HFFc6 (cell line): ENCODE measurements at regions not wholly inside any gene's neighbourhood (a gene's known extent, or its start where the extent isn't known, plus 50 kb on each side); places are given as distances from the start of the nearest gene placed in this dataset.

Experiments used
- DNase-seq: peaks from one replicate; pipeline ENCODE4 v3.0.0-alpha.2; 2018
- H3K27ac Mint-ChIP-seq: 2 replicates; pipeline ENCODE4 v1.8.0; 2020; ENCODE audit warnings: mild to moderate bottlenecking, mixed read lengths
- H3K27me3 Mint-ChIP-seq: 2 replicates; pipeline ENCODE4 v1.8.0; 2021; ENCODE audit warnings: mild to moderate bottlenecking, moderate library complexity, mixed read lengths; ENCODE audit not compliant: insufficient read depth
- H3K36me3 Mint-ChIP-seq: 2 replicates; pipeline ENCODE4 v1.8.0; 2021; ENCODE audit warnings: low read depth, mixed read lengths
- H3K4me1 Mint-ChIP-seq: 2 replicates; pipeline ENCODE4 v1.8.0; 2020; ENCODE audit warnings: low read depth, mixed read lengths
- H3K4me3 Mint-ChIP-seq: 2 replicates; pipeline ENCODE4 v1.8.0; 2020; ENCODE audit warnings: mild to moderate bottlenecking, moderate library complexity, mixed read lengths
- H3K9me3 Mint-ChIP-seq: 2 replicates; pipeline ENCODE4 v1.8.0; 2020; ENCODE audit warnings: mild to moderate bottlenecking, mixed read lengths
- CTCF ChIP-seq: fragments of 200-600 bp; sonication (generic); IDR thresholded peaks from 2 replicates; pipeline ENCODE4 v1.5.0; 2021; ENCODE audit warnings: antibody characterized with exemption, mild to moderate bottlenecking

GRCh38 chr12:124448241-124448954 lies 119.0 kb downstream of the NCOR2 start:
- Mint-ChIP-seq H3K27ac (no peak overlapping the region), H3K9me3 (no peaks in the 10 kb centered on the region), H3K27me3 (peaks cover 11% of the 10 kb centered on the region; the same call in 1 of the 2 replicates), H3K36me3 (peaks cover 15% of the 10 kb centered on the region), H3K4me3 (no peak overlapping the region), H3K4me1 (peaks cover 21% of the 10 kb centered on the region)
- DNase-seq = no peak
- no peak for TF ChIP-seq CTCF

- no peaks in the 10 kb centered on the region for H3K9me3 Mint-ChIP-seq
Measured at GRCh38 chr12:124446364-124446763, 121.0 kb downstream of the NCOR2 start.

GRCh38 chr12:124445826-124446225 lies 121.6 kb downstream of the NCOR2 start:
- H3K27ac Mint-ChIP-seq = 0 out of 2 replicates have a peak overlapping the region, but pooled peaks have one; percentile 1
- no peak for TF ChIP-seq CTCF
- no peak overlapping the region for H3K4me3 Mint-ChIP-seq
- DNase-seq = no peak
- H3K9me3 Mint-ChIP-seq = no peaks in the 10 kb centered on the region
- H3K27me3 Mint-ChIP-seq = peaks cover 9% of the 10 kb centered on the region; the same call in 1 of the 2 replicates
- H3K36me3 Mint-ChIP-seq = peaks cover 32% of the 10 kb centered on the region
- peaks cover 32% of the 10 kb centered on the region for H3K4me1 Mint-ChIP-seq

More at GRCh38 chr12:124446364-124446763, 121.0 kb downstream of the NCOR2 start:
- Mint-ChIP-seq H3K4me3 (no peak overlapping the region), H3K27ac (0 out of 2 replicates have a peak overlapping the region, but pooled peaks have one; percentile 1), H3K36me3 (peaks cover 32% of the 10 kb centered on the region), H3K27me3 (peaks cover 9% of the 10 kb centered on the region; the same call in 1 of the 2 replicates), H3K4me1 (peaks cover 30% of the 10 kb centered on the region)
- DNase-seq = no peak
- no peak for TF ChIP-seq CTCF

- Mint-ChIP-seq H3K27ac (no peak overlapping the region), H3K9me3 (no peaks in the 10 kb centered on the region), H3K36me3 (peaks cover 32% of the 10 kb centered on the region), H3K4me3 (no peak overlapping the region), H3K27me3 (peaks cover 9% of the 10 kb centered on the region; the same call in 1 of the 2 replicates), H3K4me1 (peaks cover 38% of the 10 kb centered on the region)
- DNase-seq = no peak
- no peak for TF ChIP-seq CTCF
Measured at GRCh38 chr12:124445121-124445718, 122.2 kb downstream of the NCOR2 start.

- peak overlapping the region; percentile 54 for H3K27ac Mint-ChIP-seq
- no peak for TF ChIP-seq CTCF
- no peaks in the 10 kb centered on the region for H3K9me3 Mint-ChIP-seq
- peaks cover 9% of the 10 kb centered on the region; the same call in 1 of the 2 replicates for H3K27me3 Mint-ChIP-seq
- H3K4me1 Mint-ChIP-seq = peaks cover 38% of the 10 kb centered on the region
- peaks cover 32% of the 10 kb centered on the region for H3K36me3 Mint-ChIP-seq
- H3K4me3 Mint-ChIP-seq = no peak overlapping the region
- no peak for DNase-seq
Measured at GRCh38 chr12:124443931-124444712, 123.3 kb downstream of the NCOR2 start.
